GOT3 (cell line): ENCODE measurements at regions not wholly inside any gene's neighbourhood (a gene's known extent, or its start where the extent isn't known, plus 50 kb on each side); places are given as distances from the start of the nearest gene placed in this dataset.
"Not testable (repeated sequence)": the region's sequence is repeated elsewhere in the genome, so short reads cannot be mapped to it uniquely, and the experiment has no call there.

Experiments used
- DNase-seq: peaks from one replicate; lab custom pipeline; 2025; ENCODE audit warnings: mixed read lengths; lab: John Stamatoyannopoulos, UW

GRCh38 chr7:109632890-109633289 lies 1063.2 kb downstream of the DNAJB9 start:
- not testable (repeated sequence) for DNase-seq

- DNase-seq = no peak
Observed at GRCh38 chr7:109635374-109635773, 1065.7 kb downstream of the DNAJB9 start.

GRCh38 chr7:109637428-109637990 lies 1067.8 kb downstream of the DNAJB9 start:
- no peak for DNase-seq

- DNase-seq = no peak
Observed at GRCh38 chr7:109638321-109638720, 1068.6 kb downstream of the DNAJB9 start.

GRCh38 chr7:109639561-109639960 lies 1069.9 kb downstream of the DNAJB9 start:
- no peak for DNase-seq

- no peak for DNase-seq
Observed at GRCh38 chr7:109641445-109641844, 1071.8 kb downstream of the DNAJB9 start.

GRCh38 chr7:109646124-109646523 lies 1076.5 kb downstream of the DNAJB9 start:
- DNase-seq = no peak

GRCh38 chr7:109646594-109646993 lies 1076.9 kb downstream of the DNAJB9 start:
- DNase-seq = not testable (repeated sequence)

- not testable (repeated sequence) for DNase-seq
Observed at GRCh38 chr7:109647263-109647662, 1077.6 kb downstream of the DNAJB9 start.

- no peak for DNase-seq
Observed at GRCh38 chr7:109659261-109659660, 1089.6 kb downstream of the DNAJB9 start.

- no peak for DNase-seq
Observed at GRCh38 chr7:109660401-109660800, 1090.7 kb downstream of the DNAJB9 start.

- DNase-seq = no peak
Observed at GRCh38 chr7:109663806-109664205, 1094.1 kb downstream of the DNAJB9 start.

- not testable (repeated sequence) for DNase-seq
Observed at GRCh38 chr7:109687269-109687668, 1117.6 kb downstream of the DNAJB9 start.

GRCh38 chr7:109692613-109693012 lies 1122.9 kb downstream of the DNAJB9 start:
- not testable (repeated sequence) for DNase-seq

- DNase-seq = no peak
Observed at GRCh38 chr7:109694149-109695071, 1124.7 kb downstream of the DNAJB9 start.

GRCh38 chr7:109695419-109695818 lies 1125.7 kb downstream of the DNAJB9 start:
- DNase-seq = no peak

- DNase-seq = no peak
Observed at GRCh38 chr7:109696723-109697122, 1127.0 kb downstream of the DNAJB9 start.

- no peak for DNase-seq
Observed at GRCh38 chr7:109699661-109700060, 1130.0 kb downstream of the DNAJB9 start.

GRCh38 chr7:109713366-109713765 lies 1143.7 kb downstream of the DNAJB9 start:
- no peak for DNase-seq

- not testable (repeated sequence) for DNase-seq
Observed at GRCh38 chr7:109719359-109719758, 1149.7 kb downstream of the DNAJB9 start.

GRCh38 chr7:109734601-109735000 lies 1164.9 kb downstream of the DNAJB9 start:
- no peak for DNase-seq

GRCh38 chr7:109735881-109736280 lies 1166.2 kb downstream of the DNAJB9 start:
- no peak for DNase-seq

GRCh38 chr7:109745677-109746410 lies 1176.2 kb downstream of the DNAJB9 start:
- DNase-seq = no peak
